Lower leg skin (tissue), 4 donors: ENCODE measurements at regions not wholly inside any gene's neighbourhood (a gene's known extent, or its start where the extent isn't known, plus 50 kb on each side); places are given as distances from the start of the nearest gene placed in this dataset.

ENCODE experiments used
- DNase-seq, 2 donors: peaks; one replicate each; pipeline ENCODE4 v3.0.0-alpha.2; 2019; ENCODE audit warnings: low spot score in 2 of 2
- H3K4me3 ChIP-seq: fragments of 200-600 bp; sonication (generic); 2 replicates; pipeline ENCODE4 v1.5.1; 2017; ENCODE audit warnings: mild to moderate bottlenecking, low read depth; ENCODE audit not compliant: poor library complexity, severe bottlenecking
- CTCF ChIP-seq, 3 donors: fragments of 450-650 bp; IDR thresholded peaks; one replicate each; pipeline ENCODE4 v1.5.1; 2016; ENCODE audit warnings: antibody characterized with exemption in 3 of 3, mild to moderate bottlenecking in 3 of 3, moderate library complexity in 2 of 3
- POLR2A ChIP-seq, 2 donors: fragments of 450-650 bp; IDR thresholded peaks; one replicate each; pipeline ENCODE4 v1.6.1; 2016 to 2017; ENCODE audit warnings: antibody characterized with exemption in 2 of 2, mild to moderate bottlenecking in 1 of 2, moderate library complexity in 1 of 2
- WGBS, 2 donors: methylation state at CpG; one replicate each; pipeline ENCODE4 v1.1.5; 2018; 5-methylcytosine and 5-hydroxymethylcytosine counted together
- intact Hi-C: fragments of 100-400 bp; cut with DNase I; formaldehyde crosslinking; loops from one replicate; pipeline ENCODE4 v1.15.0; 2023; ENCODE audit warnings: low total_unique reads

GRCh38 chr21:38556390-38556789, 58.1 kb upstream of the ERG start:
- no peak for DNase-seq
- intact Hi-C loops: no loop called here
- no peak overlapping the region for H3K4me3 ChIP-seq
- TF ChIP-seq CTCF (IDR thresholded peaks at IDR 0.05) (no peak), POLR2A (IDR thresholded peaks at IDR 0.05) (no peak)

- no peak for DNase-seq
- intact Hi-C loops: no loop called here
- TF ChIP-seq POLR2A (IDR thresholded peaks at IDR 0.05) (no peak), CTCF (IDR thresholded peaks at IDR 0.05) (no peak)
- no peak overlapping the region for H3K4me3 ChIP-seq
These were observed 62.9 kb upstream of the ERG start for GRCh38 chr21:38561205-38561604.

GRCh38 chr21:38561613-38562581, 63.6 kb upstream of the ERG start:
- 79 to 83% methylated on average over 7 of the region's 7 CpGs for WGBS, 2 donors

GRCh38 chr21:38567335-38567969, 69.2 kb upstream of the ERG start:
- TF ChIP-seq POLR2A (IDR thresholded peaks at IDR 0.05) (no peak), CTCF (IDR thresholded peaks at IDR 0.05) (no peak)
- 23 to 33% methylated on average over 17 of the region's 17 CpGs for WGBS, 2 donors
- DNase-seq: no peak
- intact Hi-C loops: no loop called here
- no peak overlapping the region for H3K4me3 ChIP-seq

More at GRCh38 chr21:38561613-38562581, 63.6 kb upstream of the ERG start:
- intact Hi-C loops: no loop called here
- TF ChIP-seq POLR2A (IDR thresholded peaks at IDR 0.05) (no peak), CTCF (IDR thresholded peaks at IDR 0.05) (no peak)
- H3K4me3 ChIP-seq: no peak overlapping the region
- no peak for DNase-seq

GRCh38 chr21:38567970-38568360, 69.7 kb upstream of the ERG start:
- no peak for DNase-seq
- no peak overlapping the region for H3K4me3 ChIP-seq
- WGBS, 2 donors: 57 to 59% methylated on average over 7 of the region's 7 CpGs
- intact Hi-C loops: no loop called here
- TF ChIP-seq CTCF (IDR thresholded peaks at IDR 0.05): no peak
- no peak for TF ChIP-seq POLR2A (IDR thresholded peaks at IDR 0.05)
